ENCODE measurements at regions not wholly inside any gene's neighbourhood (a gene's known extent, or its start where the extent isn't known, plus 50 kb on each side); places are given as distances from the start of the nearest gene placed in this dataset.

DNA sequence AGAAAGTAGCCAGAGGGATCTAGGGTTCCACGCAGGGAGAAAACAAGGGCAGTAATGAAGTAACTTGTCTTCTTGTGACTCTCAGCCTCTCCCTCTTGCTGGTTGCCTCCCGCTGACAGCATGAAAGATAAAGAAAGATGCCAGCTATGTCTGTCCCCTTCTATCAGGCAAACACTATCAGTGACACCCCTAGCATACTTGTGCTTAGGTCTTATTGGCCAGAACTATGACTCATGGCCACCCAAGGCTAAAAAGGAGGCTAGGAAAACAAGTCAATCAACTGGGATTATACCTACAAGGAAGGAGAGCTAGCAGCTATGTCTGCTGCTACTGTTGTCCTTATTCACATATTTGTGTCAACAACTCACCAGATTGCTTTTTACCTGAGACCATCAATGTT lies 206.8 kb upstream of the SOX4 start:
- POLR2A ChIA-PET = no interaction called here

DNA sequence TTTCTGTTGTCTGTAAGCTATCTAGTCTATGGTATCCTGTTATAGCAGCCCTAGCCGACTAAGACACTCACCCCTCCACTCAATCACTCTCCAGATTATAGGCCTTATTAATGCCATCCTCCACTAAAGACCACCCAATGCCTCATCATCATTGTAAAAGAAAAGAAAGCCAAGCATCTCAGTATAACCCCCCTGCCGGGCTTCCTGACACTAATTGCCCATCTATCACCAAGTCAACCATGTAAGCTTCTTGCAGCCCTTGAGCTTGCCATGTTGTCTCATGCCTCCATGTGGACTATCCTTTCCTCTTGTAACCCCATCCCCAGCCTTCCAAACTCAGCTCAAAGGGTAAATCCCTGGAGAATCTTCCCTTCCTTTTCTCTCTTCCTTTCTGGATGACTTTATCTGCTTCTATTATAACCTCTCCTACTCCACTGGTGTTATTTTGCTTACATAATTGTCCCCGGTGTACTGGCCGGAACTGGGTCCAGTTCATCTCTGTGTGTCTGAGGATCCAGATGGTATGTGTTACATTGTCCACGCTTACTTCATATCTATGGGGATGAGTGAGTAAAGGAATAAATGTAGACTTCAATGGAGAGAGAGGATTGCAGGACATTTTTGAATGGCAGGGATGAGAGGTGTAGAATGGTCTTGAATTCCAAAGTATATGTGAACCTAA lies 202.9 kb upstream of the SOX4 start:
- Mint-ChIP-seq H3K9me3 (no peaks in the 10 kb centered on the region), H3K27ac (no peak overlapping the region), H3K4me3 (no peak overlapping the region), H3K36me3 (ENCODE audit: low read depth) (no peaks in the 10 kb centered on the region), H3K27me3 (no peaks in the 10 kb centered on the region), H3K4me1 (ENCODE audit: low read depth) (no peaks in the 10 kb centered on the region)
- TF ChIP-seq, protein P1, sequence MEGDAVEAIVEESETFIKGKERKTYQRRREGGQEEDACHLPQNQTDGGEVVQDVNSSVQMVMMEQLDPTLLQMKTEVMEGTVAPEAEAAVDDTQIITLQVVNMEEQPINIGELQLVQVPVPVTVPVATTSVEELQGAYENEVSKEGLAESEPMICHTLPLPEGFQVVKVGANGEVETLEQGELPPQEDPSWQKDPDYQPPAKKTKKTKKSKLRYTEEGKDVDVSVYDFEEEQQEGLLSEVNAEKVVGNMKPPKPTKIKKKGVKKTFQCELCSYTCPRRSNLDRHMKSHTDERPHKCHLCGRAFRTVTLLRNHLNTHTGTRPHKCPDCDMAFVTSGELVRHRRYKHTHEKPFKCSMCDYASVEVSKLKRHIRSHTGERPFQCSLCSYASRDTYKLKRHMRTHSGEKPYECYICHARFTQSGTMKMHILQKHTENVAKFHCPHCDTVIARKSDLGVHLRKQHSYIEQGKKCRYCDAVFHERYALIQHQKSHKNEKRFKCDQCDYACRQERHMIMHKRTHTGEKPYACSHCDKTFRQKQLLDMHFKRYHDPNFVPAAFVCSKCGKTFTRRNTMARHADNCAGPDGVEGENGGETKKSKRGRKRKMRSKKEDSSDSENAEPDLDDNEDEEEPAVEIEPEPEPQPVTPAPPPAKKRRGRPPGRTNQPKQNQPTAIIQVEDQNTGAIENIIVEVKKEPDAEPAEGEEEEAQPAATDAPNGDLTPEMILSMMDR (IDR thresholded peaks at IDR 0.05) = no peak
- DNase-seq (no peak), ATAC-seq (no peak)
- POLR2A ChIA-PET = no interaction called here
- CTCF ChIA-PET = no interaction called here
- intact Hi-C loops (cut with micrococcal nuclease) = no loop called here

More for the DNA sequence above, 206.8 kb upstream of the SOX4 start:
- Mint-ChIP-seq H3K4me3 (no peak overlapping the region), H3K4me1 (ENCODE audit: low read depth) (no peaks in the 10 kb centered on the region), H3K27me3 (peaks cover 1% of the 10 kb centered on the region), H3K9me3 (no peaks in the 10 kb centered on the region), H3K36me3 (ENCODE audit: low read depth) (no peaks in the 10 kb centered on the region), H3K27ac (no peak overlapping the region)
- no peak for ATAC-seq
- intact Hi-C loops (cut with micrococcal nuclease) = no loop called here
- TF ChIP-seq, protein P1 (IDR thresholded peaks at IDR 0.05) = no peak
- no peak for DNase-seq
- CTCF ChIA-PET = no interaction called here

DNA sequence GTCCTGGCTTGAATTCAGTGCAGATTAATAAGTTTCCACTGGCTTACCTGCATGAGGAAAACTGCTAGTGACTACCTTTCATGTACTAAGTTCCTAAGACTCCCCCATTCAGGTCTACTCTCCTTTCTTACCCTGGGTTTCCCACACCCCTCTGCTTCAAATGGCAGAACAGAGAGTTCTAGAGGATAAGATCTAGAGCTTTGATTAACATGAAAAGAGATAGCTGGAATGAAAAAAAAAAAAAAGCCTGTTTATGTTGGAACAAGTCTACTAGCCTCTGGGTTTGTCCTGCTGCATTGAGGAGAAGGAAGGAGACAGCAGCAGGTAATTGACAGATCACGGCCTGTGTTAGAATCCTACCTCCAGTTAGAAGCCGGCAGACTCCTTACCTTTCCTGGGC lies 201.4 kb upstream of the SOX4 start:
- intact Hi-C loops (cut with micrococcal nuclease) = no loop called here
- H3K4me1 Mint-ChIP-seq (ENCODE audit: low read depth) = no peaks in the 10 kb centered on the region
- H3K36me3 Mint-ChIP-seq (ENCODE audit: low read depth) = no peaks in the 10 kb centered on the region
- DNase-seq = no peak
- TF ChIP-seq, protein P1 (IDR thresholded peaks at IDR 0.05) = no peak
- no peak overlapping the region for H3K27ac Mint-ChIP-seq
- no peaks in the 10 kb centered on the region for H3K9me3 Mint-ChIP-seq
- H3K27me3 Mint-ChIP-seq = no peaks in the 10 kb centered on the region
- no peak for ATAC-seq
- no peak overlapping the region for H3K4me3 Mint-ChIP-seq
- ChIA-PET CTCF (no interaction called here), POLR2A (no interaction called here)

DNA sequence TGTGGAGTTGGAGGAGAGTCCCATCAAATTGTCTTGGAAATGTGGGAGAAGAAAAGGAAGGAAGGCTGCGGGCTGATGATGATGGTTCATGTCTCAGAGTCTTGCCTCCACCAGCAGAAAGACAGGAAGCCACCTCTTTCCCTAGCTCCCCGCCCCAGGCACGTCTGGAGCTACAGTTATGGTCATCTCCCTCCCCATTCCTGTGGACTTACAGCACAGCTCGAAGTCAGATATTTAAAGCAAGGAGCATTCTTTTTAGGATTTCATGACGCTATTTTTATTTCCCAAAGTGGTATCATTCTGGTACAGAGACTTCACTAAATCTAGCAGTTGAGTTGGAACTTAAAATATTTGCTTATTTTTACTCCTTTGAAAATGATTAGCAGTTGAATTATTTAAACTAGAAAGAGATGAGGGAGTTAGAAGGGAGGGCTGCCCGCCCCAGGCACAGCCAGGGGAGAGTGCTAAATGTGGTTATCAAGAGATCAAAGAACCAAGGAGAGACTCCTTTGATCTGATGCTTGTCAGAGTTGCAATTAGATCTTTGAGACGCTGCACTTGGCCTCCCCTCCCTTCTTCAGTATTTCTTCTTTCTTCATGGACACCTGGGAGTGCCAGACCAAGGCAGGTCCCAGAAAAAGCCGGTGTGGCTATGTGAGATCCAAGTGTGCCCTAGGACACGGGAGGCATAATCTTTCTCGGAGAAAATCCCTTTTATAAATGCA lies 199.9 kb upstream of the SOX4 start:
- H3K9me3 Mint-ChIP-seq = no peaks in the 10 kb centered on the region
- no peak overlapping the region for H3K27ac Mint-ChIP-seq
- CTCF ChIA-PET = no interaction called here
- POLR2A ChIA-PET = no interaction called here
- TF ChIP-seq, protein P1 (IDR thresholded peaks at IDR 0.05) = no peak
- ATAC-seq (no peak), DNase-seq (no peak)
- no peaks in the 10 kb centered on the region for H3K36me3 Mint-ChIP-seq (ENCODE audit: low read depth)
- H3K4me3 Mint-ChIP-seq = no peak overlapping the region
- intact Hi-C loops (cut with micrococcal nuclease) = no loop called here
- H3K27me3 Mint-ChIP-seq = no peaks in the 10 kb centered on the region
- no peaks in the 10 kb centered on the region for H3K4me1 Mint-ChIP-seq (ENCODE audit: low read depth)

- ATAC-seq = no peak
- ChIA-PET CTCF (no interaction called here), POLR2A (no interaction called here)
- Mint-ChIP-seq H3K4me3 (no peak overlapping the region), H3K36me3 (ENCODE audit: low read depth) (no peaks in the 10 kb centered on the region), H3K9me3 (no peaks in the 10 kb centered on the region), H3K4me1 (ENCODE audit: low read depth) (no peaks in the 10 kb centered on the region), H3K27me3 (no peaks in the 10 kb centered on the region), H3K27ac (no peak overlapping the region)
- DNase-seq = no peak
- intact Hi-C loops (cut with micrococcal nuclease) = no loop called here
- TF ChIP-seq, protein P1 (IDR thresholded peaks at IDR 0.05) = no peak
These were observed 198.4 kb upstream of the SOX4 start for GRCh38 chr6:21395121-21395520.
